ENCODE measurements at regions not wholly inside any gene's neighbourhood (a gene's known extent, or its start where the extent isn't known, plus 50 kb on each side); places are given as distances from the start of the nearest gene placed in this dataset.

DNA sequence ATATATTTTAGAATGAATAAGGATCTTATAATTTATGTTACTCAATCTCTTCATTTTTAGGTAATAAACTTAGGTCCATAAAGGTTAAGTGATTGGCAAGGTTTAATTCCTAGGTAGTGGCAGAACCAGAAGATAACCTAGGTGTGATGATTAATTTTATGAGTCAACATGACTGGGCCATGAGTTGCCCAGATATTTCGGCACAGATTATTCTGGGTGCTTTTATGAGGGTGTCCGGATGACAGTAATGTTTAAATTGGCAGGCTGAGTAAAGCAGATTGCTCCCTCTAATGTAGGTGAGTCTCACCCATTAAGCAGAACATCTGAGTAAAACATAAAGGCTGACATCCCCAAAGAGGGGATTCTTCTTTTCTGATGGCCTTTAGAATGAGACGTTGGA lies 1349.3 kb upstream of the CELF2 start:
- TF ChIP-seq, protein P1, sequence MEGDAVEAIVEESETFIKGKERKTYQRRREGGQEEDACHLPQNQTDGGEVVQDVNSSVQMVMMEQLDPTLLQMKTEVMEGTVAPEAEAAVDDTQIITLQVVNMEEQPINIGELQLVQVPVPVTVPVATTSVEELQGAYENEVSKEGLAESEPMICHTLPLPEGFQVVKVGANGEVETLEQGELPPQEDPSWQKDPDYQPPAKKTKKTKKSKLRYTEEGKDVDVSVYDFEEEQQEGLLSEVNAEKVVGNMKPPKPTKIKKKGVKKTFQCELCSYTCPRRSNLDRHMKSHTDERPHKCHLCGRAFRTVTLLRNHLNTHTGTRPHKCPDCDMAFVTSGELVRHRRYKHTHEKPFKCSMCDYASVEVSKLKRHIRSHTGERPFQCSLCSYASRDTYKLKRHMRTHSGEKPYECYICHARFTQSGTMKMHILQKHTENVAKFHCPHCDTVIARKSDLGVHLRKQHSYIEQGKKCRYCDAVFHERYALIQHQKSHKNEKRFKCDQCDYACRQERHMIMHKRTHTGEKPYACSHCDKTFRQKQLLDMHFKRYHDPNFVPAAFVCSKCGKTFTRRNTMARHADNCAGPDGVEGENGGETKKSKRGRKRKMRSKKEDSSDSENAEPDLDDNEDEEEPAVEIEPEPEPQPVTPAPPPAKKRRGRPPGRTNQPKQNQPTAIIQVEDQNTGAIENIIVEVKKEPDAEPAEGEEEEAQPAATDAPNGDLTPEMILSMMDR (IDR thresholded peaks at IDR 0.05), result no peak
- TF ChIP-seq POLR2AphosphoS5 (IDR thresholded peaks at IDR 0.05), result no peak
